ENCODE measurements at regions not wholly inside any gene's neighbourhood (a gene's known extent, or its start where the extent isn't known, plus 50 kb on each side); places are given as distances from the start of the nearest gene placed in this dataset.

DNA sequence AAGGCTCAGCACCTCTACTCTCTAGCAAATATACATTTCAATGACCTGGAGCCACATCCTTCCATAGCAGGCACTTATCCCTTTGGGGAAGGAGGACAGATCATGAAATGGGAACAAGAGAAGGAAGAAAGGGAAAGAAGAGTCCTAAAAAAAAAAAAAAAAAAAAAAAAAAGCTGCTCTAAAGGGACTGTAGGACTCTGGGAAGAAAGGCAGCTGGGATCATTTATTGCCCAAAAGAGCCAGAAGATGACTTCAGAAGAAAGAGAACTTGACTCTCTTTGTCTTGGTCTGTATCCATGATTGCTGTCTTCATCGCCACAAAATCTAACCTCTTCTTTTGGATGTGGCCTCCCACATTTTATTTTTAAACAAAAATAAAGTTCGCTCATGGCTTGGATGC, 203.6 kb upstream of the CELF2 start:
- no peaks in the 10 kb centered on the region; the same call in 2 of the 3 replicates for H3K9me3 ChIP-seq
- WGBS (ENCODE audit: missing lambda C conversion rate): 35% methylated on average over 2 of the region's 2 CpGs
- no peaks in the 10 kb centered on the region for H3K4me1 ChIP-seq
- H3K4me3 ChIP-seq: no peak overlapping the region
- TF ChIP-seq MYC (IDR thresholded peaks at IDR 0.05; ENCODE audit: borderline replicate concordance, low read length): no peak
- TF ChIP-seq ZSCAN20 (CRISPR knock-in tag; IDR thresholded peaks at IDR 0.05): no peak
- no peak for TF ChIP-seq JUN (IDR thresholded peaks at IDR 0.05)
- no peak for TF ChIP-seq EHF (CRISPR knock-in tag; IDR thresholded peaks at IDR 0.05)
- no peak for TF ChIP-seq HOXB5 (CRISPR knock-in tag; IDR thresholded peaks at IDR 0.05)
- no peak for TF ChIP-seq CEBPB (IDR thresholded peaks at IDR 0.05)
- TF ChIP-seq TFCP2L1 (CRISPR knock-in tag; IDR thresholded peaks at IDR 0.05): no peak
- TF ChIP-seq, protein P1, sequence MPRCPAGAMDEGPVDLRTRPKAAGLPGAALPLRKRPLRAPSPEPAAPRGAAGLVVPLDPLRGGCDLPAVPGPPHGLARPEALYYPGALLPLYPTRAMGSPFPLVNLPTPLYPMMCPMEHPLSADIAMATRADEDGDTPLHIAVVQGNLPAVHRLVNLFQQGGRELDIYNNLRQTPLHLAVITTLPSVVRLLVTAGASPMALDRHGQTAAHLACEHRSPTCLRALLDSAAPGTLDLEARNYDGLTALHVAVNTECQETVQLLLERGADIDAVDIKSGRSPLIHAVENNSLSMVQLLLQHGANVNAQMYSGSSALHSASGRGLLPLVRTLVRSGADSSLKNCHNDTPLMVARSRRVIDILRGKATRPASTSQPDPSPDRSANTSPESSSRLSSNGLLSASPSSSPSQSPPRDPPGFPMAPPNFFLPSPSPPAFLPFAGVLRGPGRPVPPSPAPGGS (IDR thresholded peaks at IDR 0.05): no peak
- no peak for TF ChIP-seq GATA3 (IDR thresholded peaks at IDR 0.05; ENCODE audit: borderline replicate concordance)
- no peak for TF ChIP-seq KDM5A (IDR thresholded peaks at IDR 0.05)
- no peak for DNase-seq (ENCODE audit: low read depth in 1 of 2, low spot score in 1 of 2)
- ATAC-seq: no peak
- no peak for FAIRE-seq
- H3K27ac ChIP-seq: no peak overlapping the region
- ChIA-PET POLR2A (no interaction called here), CTCF (no interaction called here)
- H3K4me2 ChIP-seq: no peak overlapping the region

DNA sequence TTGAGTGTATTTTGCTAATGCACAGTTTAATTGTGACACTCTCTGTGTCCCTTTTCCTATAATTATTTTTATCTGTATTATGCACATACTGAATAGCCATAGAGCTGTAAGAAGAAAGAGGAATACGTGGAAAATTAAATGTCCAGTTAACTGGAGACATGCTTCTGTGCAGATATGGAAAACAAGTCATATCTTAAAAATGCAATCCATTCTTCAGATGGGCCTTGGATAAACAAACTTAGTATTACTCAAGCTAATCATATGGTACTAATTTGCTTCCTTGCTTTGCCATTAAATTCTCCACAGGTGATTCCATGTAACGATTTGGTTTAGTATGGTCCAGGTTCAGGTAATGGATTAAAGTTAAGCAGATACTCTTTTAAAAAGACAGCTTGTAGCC, 201.2 kb upstream of the CELF2 start:
- ATAC-seq (no peak), FAIRE-seq (no peak), DNase-seq (ENCODE audit: low read depth in 1 of 2, low spot score in 1 of 2) (no peak)
- POLR2A ChIA-PET: no interaction called here
- no peak overlapping the region for H3K4me3 ChIP-seq
- H3K4me2 ChIP-seq: no peak overlapping the region
- H3K9me3 ChIP-seq: no peaks in the 10 kb centered on the region; the same call in 2 of the 3 replicates
- CTCF ChIA-PET: no interaction called here
- TF ChIP-seq, protein P2, sequence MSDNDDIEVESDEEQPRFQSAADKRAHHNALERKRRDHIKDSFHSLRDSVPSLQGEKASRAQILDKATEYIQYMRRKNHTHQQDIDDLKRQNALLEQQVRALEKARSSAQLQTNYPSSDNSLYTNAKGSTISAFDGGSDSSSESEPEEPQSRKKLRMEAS (IDR thresholded peaks at IDR 0.05): no peak
- no peak for TF ChIP-seq NFE2L2 (conservative IDR thresholded peaks at IDR 0.05; ENCODE audit: low read length)
- no peak for TF ChIP-seq EP300 (IDR thresholded peaks at IDR 0.05)
- no peak for TF ChIP-seq NR3C1 (IDR thresholded peaks at IDR 0.05)
- no peak for TF ChIP-seq ZSCAN20 (CRISPR knock-in tag; IDR thresholded peaks at IDR 0.05)
- TF ChIP-seq HOXB5 (CRISPR knock-in tag; IDR thresholded peaks at IDR 0.05): no peak
- TF ChIP-seq RNF2 (IDR thresholded peaks at IDR 0.05; ENCODE audit: borderline replicate concordance, low read depth): no peak
- no peak for TF ChIP-seq CHD2 (IDR thresholded peaks at IDR 0.05; ENCODE audit: low read length, partially characterized antibody)
- no peak for TF ChIP-seq FOXS1 (CRISPR knock-in tag; IDR thresholded peaks at IDR 0.05)
- no peak for TF ChIP-seq FOSB (CRISPR knock-in tag; IDR thresholded peaks at IDR 0.05)
- TF ChIP-seq FOSL2 (IDR thresholded peaks at IDR 0.05): no peak
- TF ChIP-seq FOSL2 (CRISPR knock-in tag; IDR thresholded peaks at IDR 0.05): no peak
- TF ChIP-seq HOXA7 (CRISPR knock-in tag; IDR thresholded peaks at IDR 0.05): no peak
- TF ChIP-seq ZNF302 (CRISPR knock-in tag; IDR thresholded peaks at IDR 0.05): no peak
- no peak for TF ChIP-seq CBX8 (IDR thresholded peaks at IDR 0.05)
- TF ChIP-seq, protein P3, sequence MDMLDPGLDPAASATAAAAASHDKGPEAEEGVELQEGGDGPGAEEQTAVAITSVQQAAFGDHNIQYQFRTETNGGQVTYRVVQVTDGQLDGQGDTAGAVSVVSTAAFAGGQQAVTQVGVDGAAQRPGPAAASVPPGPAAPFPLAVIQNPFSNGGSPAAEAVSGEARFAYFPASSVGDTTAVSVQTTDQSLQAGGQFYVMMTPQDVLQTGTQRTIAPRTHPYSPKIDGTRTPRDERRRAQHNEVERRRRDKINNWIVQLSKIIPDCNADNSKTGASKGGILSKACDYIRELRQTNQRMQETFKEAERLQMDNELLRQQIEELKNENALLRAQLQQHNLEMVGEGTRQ (IDR thresholded peaks at IDR 0.05): no peak
- no peak for TF ChIP-seq RCOR1 (IDR thresholded peaks at IDR 0.05; ENCODE audit: low read depth, low read length)
- no peak overlapping the region for H3K27ac ChIP-seq
- no peaks in the 10 kb centered on the region for H3K4me1 ChIP-seq
- 8% methylated on average over 2 of the region's 2 CpGs for WGBS (ENCODE audit: missing lambda C conversion rate)

DNA sequence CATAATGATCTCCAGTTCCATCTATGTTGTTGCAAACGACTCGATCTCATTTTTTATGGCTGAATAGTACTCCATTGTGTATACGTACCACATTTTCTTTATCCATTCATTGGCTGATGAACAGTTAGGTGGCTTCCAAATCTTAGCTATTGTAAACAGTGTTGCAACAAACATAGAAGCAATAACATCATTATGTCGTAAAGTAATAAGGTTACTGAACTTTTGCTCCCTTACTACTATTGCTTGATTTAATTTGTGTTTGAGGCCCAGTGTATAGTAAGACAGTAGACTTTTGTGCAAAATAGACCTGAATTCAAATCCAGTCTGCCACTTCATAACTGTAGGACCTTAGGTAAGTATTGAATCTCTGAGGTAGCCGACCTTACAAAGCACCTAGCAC, 200.1 kb upstream of the CELF2 start:
- POLR2A ChIA-PET: no interaction called here
- no peak for ATAC-seq
- TF ChIP-seq, protein P4, sequence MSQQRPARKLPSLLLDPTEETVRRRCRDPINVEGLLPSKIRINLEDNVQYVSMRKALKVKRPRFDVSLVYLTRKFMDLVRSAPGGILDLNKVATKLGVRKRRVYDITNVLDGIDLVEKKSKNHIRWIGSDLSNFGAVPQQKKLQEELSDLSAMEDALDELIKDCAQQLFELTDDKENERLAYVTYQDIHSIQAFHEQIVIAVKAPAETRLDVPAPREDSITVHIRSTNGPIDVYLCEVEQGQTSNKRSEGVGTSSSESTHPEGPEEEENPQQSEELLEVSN (IDR thresholded peaks at IDR 0.05; ENCODE audit: borderline replicate concordance, low read depth): no peak
- TF ChIP-seq POLR2AphosphoS2 (conservative IDR thresholded peaks at IDR 0.05; ENCODE audit: low read length) (no peak), HOXB13 (CRISPR knock-in tag; IDR thresholded peaks at IDR 0.05; ENCODE audit: low read depth) (no peak), MAZ (IDR thresholded peaks at IDR 0.05; ENCODE audit: borderline replicate concordance, low read depth, low read length) (no peak), ZSCAN20 (CRISPR knock-in tag; IDR thresholded peaks at IDR 0.05) (no peak), EHMT2 (IDR thresholded peaks at IDR 0.05; ENCODE audit: low read depth) (no peak), POLR2A (IDR thresholded peaks at IDR 0.05; ENCODE audit: low read length) (no peak), MYC (IDR thresholded peaks at IDR 0.05; ENCODE audit: borderline replicate concordance, low read length) (no peak), EP300 (IDR thresholded peaks at IDR 0.05) (no peak), HDAC2 (IDR thresholded peaks at IDR 0.05) (no peak), TP53 (CRISPR knock-in tag; IDR thresholded peaks at IDR 0.05) (no peak), SMC3 (IDR thresholded peaks at IDR 0.05) (no peak), PHF8 (IDR thresholded peaks at IDR 0.05; ENCODE audit: borderline replicate concordance, low read depth) (no peak), RFX5 (IDR thresholded peaks at IDR 0.05) (no peak)
- TF ChIP-seq, protein P5, sequence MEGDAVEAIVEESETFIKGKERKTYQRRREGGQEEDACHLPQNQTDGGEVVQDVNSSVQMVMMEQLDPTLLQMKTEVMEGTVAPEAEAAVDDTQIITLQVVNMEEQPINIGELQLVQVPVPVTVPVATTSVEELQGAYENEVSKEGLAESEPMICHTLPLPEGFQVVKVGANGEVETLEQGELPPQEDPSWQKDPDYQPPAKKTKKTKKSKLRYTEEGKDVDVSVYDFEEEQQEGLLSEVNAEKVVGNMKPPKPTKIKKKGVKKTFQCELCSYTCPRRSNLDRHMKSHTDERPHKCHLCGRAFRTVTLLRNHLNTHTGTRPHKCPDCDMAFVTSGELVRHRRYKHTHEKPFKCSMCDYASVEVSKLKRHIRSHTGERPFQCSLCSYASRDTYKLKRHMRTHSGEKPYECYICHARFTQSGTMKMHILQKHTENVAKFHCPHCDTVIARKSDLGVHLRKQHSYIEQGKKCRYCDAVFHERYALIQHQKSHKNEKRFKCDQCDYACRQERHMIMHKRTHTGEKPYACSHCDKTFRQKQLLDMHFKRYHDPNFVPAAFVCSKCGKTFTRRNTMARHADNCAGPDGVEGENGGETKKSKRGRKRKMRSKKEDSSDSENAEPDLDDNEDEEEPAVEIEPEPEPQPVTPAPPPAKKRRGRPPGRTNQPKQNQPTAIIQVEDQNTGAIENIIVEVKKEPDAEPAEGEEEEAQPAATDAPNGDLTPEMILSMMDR (IDR thresholded peaks at IDR 0.05): no peak

More for the DNA sequence above, 200.1 kb upstream of the CELF2 start:
- no peak overlapping the region for H3K4me3 ChIP-seq
- H3K4me1 ChIP-seq: no peaks in the 10 kb centered on the region
- WGBS (ENCODE audit: missing lambda C conversion rate): 55% methylated on average over 5 of the region's 5 CpGs
- FAIRE-seq (no peak), DNase-seq (ENCODE audit: low read depth in 1 of 2, low spot score in 1 of 2) (no peak)
- no peaks in the 10 kb centered on the region; the same call in 1 of the 3 replicates for H3K9me3 ChIP-seq
- no peak overlapping the region for H3K27ac ChIP-seq
- H3K4me2 ChIP-seq: no peak overlapping the region
- CTCF ChIA-PET: no interaction called here
